ENCODE measurements at regions not wholly inside any gene's neighbourhood (a gene's known extent, or its start where the extent isn't known, plus 50 kb on each side); places are given as distances from the start of the nearest gene placed in this dataset.

DNA sequence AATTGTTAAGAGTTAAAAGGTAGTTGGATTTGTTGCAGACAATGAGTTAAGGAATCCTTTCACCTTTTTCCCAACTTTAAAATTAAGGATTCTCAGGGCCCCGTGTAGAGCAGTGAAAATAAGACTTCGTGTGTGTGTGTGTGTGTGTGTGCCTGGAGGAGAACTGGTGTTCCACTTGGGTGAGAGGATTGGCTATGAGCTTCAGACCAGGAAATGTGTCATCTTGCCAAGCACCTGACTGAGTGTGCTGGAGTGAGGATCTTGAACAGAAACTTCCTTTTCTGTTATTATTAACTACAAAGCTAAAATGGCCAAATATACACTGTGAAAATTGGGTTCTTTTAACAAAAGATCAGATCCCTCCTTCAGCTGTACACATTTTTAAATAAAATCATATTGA, 113.1 kb upstream of the VCX2 start:
- ATAC-seq: no peak
- H3K27ac ChIP-seq: no peak overlapping the region
- intact Hi-C loops (cut with DNase I): no loop called here
- no peaks in the 10 kb centered on the region for H3K9me3 ChIP-seq
- H3K4me3 ChIP-seq: no peak overlapping the region
- TF ChIP-seq, protein P1, sequence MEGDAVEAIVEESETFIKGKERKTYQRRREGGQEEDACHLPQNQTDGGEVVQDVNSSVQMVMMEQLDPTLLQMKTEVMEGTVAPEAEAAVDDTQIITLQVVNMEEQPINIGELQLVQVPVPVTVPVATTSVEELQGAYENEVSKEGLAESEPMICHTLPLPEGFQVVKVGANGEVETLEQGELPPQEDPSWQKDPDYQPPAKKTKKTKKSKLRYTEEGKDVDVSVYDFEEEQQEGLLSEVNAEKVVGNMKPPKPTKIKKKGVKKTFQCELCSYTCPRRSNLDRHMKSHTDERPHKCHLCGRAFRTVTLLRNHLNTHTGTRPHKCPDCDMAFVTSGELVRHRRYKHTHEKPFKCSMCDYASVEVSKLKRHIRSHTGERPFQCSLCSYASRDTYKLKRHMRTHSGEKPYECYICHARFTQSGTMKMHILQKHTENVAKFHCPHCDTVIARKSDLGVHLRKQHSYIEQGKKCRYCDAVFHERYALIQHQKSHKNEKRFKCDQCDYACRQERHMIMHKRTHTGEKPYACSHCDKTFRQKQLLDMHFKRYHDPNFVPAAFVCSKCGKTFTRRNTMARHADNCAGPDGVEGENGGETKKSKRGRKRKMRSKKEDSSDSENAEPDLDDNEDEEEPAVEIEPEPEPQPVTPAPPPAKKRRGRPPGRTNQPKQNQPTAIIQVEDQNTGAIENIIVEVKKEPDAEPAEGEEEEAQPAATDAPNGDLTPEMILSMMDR (IDR thresholded peaks at IDR 0.05): no peak
- DNase-seq: no peak
- no peaks in the 10 kb centered on the region for H3K4me1 ChIP-seq
- WGBS, 3 donors: 41 to 59% (median 47%) methylated on average over 2 of the region's 2 CpGs
- H3K36me3 ChIP-seq (ENCODE audit: insufficient read depth in 1 of 2, low read depth in 1 of 2): no peaks in the 10 kb centered on the region
- no peaks in the 10 kb centered on the region for H3K27me3 ChIP-seq (ENCODE audit: insufficient read depth in 3 of 3, low read length in 2 of 3)

DNA sequence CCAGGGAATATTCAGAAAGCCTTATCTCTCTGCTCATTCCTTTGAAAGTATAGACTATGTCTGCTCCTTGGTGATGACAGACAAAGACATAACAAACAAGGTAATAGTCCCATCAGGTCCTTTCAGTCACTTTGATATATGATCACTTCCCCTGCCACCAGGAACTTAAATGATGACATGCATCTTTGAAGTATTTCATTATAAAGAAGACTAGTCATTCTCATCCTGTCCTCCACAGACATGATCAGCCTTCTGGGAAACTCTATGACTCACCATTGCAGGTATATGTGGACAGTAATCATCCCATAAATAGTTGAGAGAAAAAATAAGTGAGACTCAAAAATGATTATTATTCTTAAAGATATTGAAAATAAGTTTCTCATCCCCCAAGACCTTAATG, 117.5 kb upstream of the VCX2 start:
- no peaks in the 10 kb centered on the region for H3K27me3 ChIP-seq (ENCODE audit: insufficient read depth in 3 of 3, low read length in 2 of 3)
- H3K27ac ChIP-seq: no peak overlapping the region
- no peaks in the 10 kb centered on the region for H3K4me1 ChIP-seq
- intact Hi-C loops (cut with DNase I): no loop called here
- no peak overlapping the region for H3K4me3 ChIP-seq
- TF ChIP-seq, protein P1 (IDR thresholded peaks at IDR 0.05): no peak
- H3K9me3 ChIP-seq: no peaks in the 10 kb centered on the region
- ATAC-seq (no peak), DNase-seq (no peak)
- no peaks in the 10 kb centered on the region for H3K36me3 ChIP-seq (ENCODE audit: insufficient read depth in 1 of 2, low read depth in 1 of 2)

DNA sequence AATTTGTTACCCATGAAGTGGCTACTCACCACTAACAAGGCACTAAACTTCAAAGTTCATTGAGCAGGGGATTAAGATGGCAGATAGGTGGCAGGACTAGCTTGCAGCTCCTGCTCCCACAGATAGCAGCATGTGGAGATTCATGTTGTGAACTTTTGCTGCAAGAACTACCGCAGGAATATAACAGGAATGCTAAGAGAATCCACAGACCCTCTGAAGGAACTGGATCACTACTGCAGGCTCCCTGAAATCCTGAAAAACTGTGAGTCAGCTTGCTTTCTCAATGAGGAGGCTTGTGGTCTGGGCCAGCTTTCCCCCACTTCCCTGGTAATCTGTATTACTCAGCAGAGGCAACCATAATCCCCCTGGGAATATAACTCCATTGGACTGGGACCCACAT, 118.5 kb upstream of the VCX2 start:
- Histone ChIP-seq H3K27me3 (ENCODE audit: insufficient read depth in 3 of 3, low read length in 2 of 3) (no peaks in the 10 kb centered on the region), H3K9me3 (no peaks in the 10 kb centered on the region), H3K4me3 (no peak overlapping the region), H3K4me1 (no peaks in the 10 kb centered on the region), H3K27ac (no peak overlapping the region), H3K36me3 (ENCODE audit: insufficient read depth in 1 of 2, low read depth in 1 of 2) (no peaks in the 10 kb centered on the region)
- TF ChIP-seq, protein P1 (IDR thresholded peaks at IDR 0.05): no peak
- no peak for DNase-seq
- 78 to 100% (median 100%) methylated on average over 1 of the region's 1 CpG for WGBS, 3 donors
- ATAC-seq: no peak
- intact Hi-C loops (cut with DNase I): no loop called here

DNA sequence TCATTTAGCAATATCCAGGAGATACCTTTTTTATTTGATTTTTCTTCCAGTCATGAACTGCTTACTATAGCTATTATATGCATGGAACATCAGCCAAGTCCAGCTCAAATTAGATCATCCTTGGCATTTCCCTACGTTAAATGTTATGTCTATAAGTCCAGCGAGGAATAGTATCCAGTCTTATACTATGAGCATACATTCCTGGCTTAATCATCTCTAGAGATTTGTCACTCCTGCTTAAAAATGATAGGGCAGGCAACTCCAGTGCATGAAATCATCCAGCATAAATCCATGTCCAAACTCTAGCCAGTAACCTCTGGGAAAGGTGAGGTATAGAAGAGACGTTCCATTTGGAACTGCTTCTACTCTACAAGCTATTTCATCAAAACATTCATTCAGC, 126.7 kb upstream of the VCX2 start:
- H3K4me3 ChIP-seq: no peak overlapping the region
- ATAC-seq (no peak), DNase-seq (no peak)
- intact Hi-C loops (cut with DNase I): no loop called here
- 54 to 70% (median 63%) methylated on average over 3 of the region's 3 CpGs for WGBS, 3 donors
- no peaks in the 10 kb centered on the region for H3K27me3 ChIP-seq (ENCODE audit: insufficient read depth in 3 of 3, low read length in 2 of 3)
- no peaks in the 10 kb centered on the region for H3K36me3 ChIP-seq (ENCODE audit: insufficient read depth in 1 of 2, low read depth in 1 of 2)
- no peaks in the 10 kb centered on the region for H3K4me1 ChIP-seq
- no peak overlapping the region for H3K27ac ChIP-seq
- no peaks in the 10 kb centered on the region for H3K9me3 ChIP-seq
- TF ChIP-seq, protein P1 (IDR thresholded peaks at IDR 0.05): no peak

DNA sequence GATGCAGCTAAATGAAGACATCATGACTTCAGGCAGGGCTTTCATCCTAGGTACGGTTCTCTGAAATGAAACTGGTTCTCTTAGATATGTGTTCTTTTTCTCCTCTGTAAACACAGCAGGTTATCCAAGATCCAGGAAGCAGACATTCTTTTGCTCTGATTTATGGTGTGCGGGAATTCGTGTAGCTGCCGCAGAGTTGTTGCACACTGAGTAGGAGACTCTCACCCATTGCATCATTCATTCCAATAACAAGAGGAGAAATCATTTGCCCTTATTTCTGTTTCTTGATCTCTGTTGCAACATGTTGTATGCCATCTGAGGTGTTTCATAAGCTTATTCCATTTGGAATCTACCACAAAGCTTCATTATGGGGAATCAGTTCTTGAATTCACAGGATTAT, 133.6 kb upstream of the VCX2 start:
- 72 to 79% (median 73%) methylated on average over 4 of the region's 4 CpGs for WGBS, 3 donors
- H3K4me1 ChIP-seq: no peaks in the 10 kb centered on the region
- intact Hi-C loops (cut with DNase I): no loop called here
- H3K27me3 ChIP-seq (ENCODE audit: insufficient read depth in 3 of 3, low read length in 2 of 3): no peaks in the 10 kb centered on the region
- H3K36me3 ChIP-seq (ENCODE audit: insufficient read depth in 1 of 2, low read depth in 1 of 2): no peaks in the 10 kb centered on the region
- H3K4me3 ChIP-seq: no peak overlapping the region
- DNase-seq (no peak), ATAC-seq (no peak)
- no peaks in the 10 kb centered on the region for H3K9me3 ChIP-seq
- no peak overlapping the region for H3K27ac ChIP-seq
- TF ChIP-seq, protein P1 (IDR thresholded peaks at IDR 0.05): no peak
